H1 (cell line): ENCODE measurements at regions not wholly inside any gene's neighbourhood (a gene's known extent, or its start where the extent isn't known, plus 50 kb on each side); places are given as distances from the start of the nearest gene placed in this dataset.
"Not testable (repeated sequence)": the region's sequence is repeated elsewhere in the genome, so short reads cannot be mapped to it uniquely, and the experiment has no call there.

Experiments
- CTCF ChIA-PET: fragments of 300-600 bp; sonication (Branson Sonifier 250); formaldehyde crosslinking; loops from one replicate; lab custom pipeline; 2021; ENCODE audit not compliant: partially characterized antibody; lab: Charles Lee
- POLR2A ChIA-PET: fragments of 300-600 bp; sonication (Branson Sonifier 250); formaldehyde crosslinking; loops from one replicate; lab custom pipeline; 2021; ENCODE audit warnings: inconsistent platforms; ENCODE audit not compliant: partially characterized antibody; lab: Charles Lee
- DNase-seq, 2 experiments: peaks; one replicate each; pipeline versions ENCODE4 v3.0.0 to v3.0.0-alpha.2; 2010 to 2022; ENCODE audit warnings: low spot score in 2 of 2, low read depth in 1 of 2, mixed read lengths in 1 of 2
- FAIRE-seq: peaks from 2 replicates; lab custom pipeline; 2011; peaks lifted over from hg19 to GRCh38; lab: Jason Lieb, UNC
- H2AFZ ChIP-seq: 2 replicates; pipeline ENCODE4 v1.8.1; 2012; ENCODE audit warnings: low read length, inconsistent platforms
- H2AK5ac ChIP-seq: 2 replicates; pipeline ENCODE4 v1.6.1; 2013; ENCODE audit warnings: low read depth, low read length
- H2BK120ac ChIP-seq: replicated peaks from 2 replicates; pipeline ENCODE3; 2013; ENCODE audit warnings: low read depth, low read length, inconsistent platforms
- H2BK12ac ChIP-seq: 2 replicates; pipeline ENCODE4 v1.6.1; 2013; ENCODE audit warnings: low read depth, low read length
- H2BK15ac ChIP-seq: 2 replicates; pipeline ENCODE4 v1.6.1; 2013; ENCODE audit warnings: low read length
- H2BK20ac ChIP-seq: 2 replicates; pipeline ENCODE4 v1.6.1; 2013; ENCODE audit warnings: low read length
- H2BK5ac ChIP-seq: 2 replicates; pipeline ENCODE4 v1.6.1; 2013; ENCODE audit warnings: low read depth, low read length
- H3K14ac ChIP-seq: 2 replicates; pipeline ENCODE4 v1.6.1; 2013; ENCODE audit warnings: inconsistent platforms; ENCODE audit not compliant: insufficient read length
- H3K18ac ChIP-seq: 2 replicates; pipeline ENCODE4 v1.6.1; 2013; ENCODE audit warnings: low read length; ENCODE audit errors: extremely low read depth
- H3K23ac ChIP-seq: 2 replicates; pipeline ENCODE4 v1.6.1; 2013; ENCODE audit warnings: inconsistent platforms; ENCODE audit not compliant: insufficient read length
- H3K23me2 ChIP-seq: 2 replicates; pipeline ENCODE4 v1.6.1; 2013; ENCODE audit warnings: low read depth, low read length
- H3K27ac ChIP-seq: 2 replicates; pipeline ENCODE4 v1.6.1; 2011; ENCODE audit warnings: low read depth, low read length, inconsistent platforms
- H3K27me3 ChIP-seq, 4 experiments: replicated peaks in 1 of 4; 1 replicate in 1 of 4; 2 replicates in 3 of 4; pipeline versions ENCODE4 v1.6.1 to v1.8.1; 2011 to 2013; ENCODE audit warnings: low read length in 3 of 4, mild to moderate bottlenecking in 3 of 4, inconsistent platforms in 2 of 4, mixed read lengths in 2 of 4, moderate library complexity in 1 of 4; ENCODE audit not compliant: control insufficient read depth in 3 of 4, insufficient read depth in 3 of 4; ENCODE audit errors: extremely low read depth in 1 of 4
- H3K36me3 ChIP-seq, 4 experiments: 2 replicates each; pipeline versions ENCODE4 v1.6.1 to v1.8.1; 2011 to 2013; ENCODE audit warnings: mild to moderate bottlenecking in 4 of 4, low read length in 3 of 4, moderate library complexity in 2 of 4, control low read depth in 1 of 4, inconsistent platforms in 1 of 4; ENCODE audit not compliant: insufficient read depth in 4 of 4, control insufficient read depth in 2 of 4
- H3K4ac ChIP-seq: replicated peaks from 2 replicates; pipeline ENCODE3; 2013; ENCODE audit warnings: low read length, low read depth, mixed read lengths, inconsistent platforms; ENCODE audit not compliant: insufficient read length
- H3K4me1 ChIP-seq, 4 experiments: replicated peaks in 1 of 4; 1 replicate in 1 of 4; 2 replicates in 3 of 4; pipeline versions ENCODE4 v1.6.1 to v1.8.1; 2011 to 2013; ENCODE audit warnings: low read length in 3 of 4, inconsistent platforms in 2 of 4, mixed read lengths in 1 of 4; ENCODE audit not compliant: insufficient read depth in 4 of 4, control insufficient read depth in 3 of 4
- H3K4me2 ChIP-seq, 2 experiments: 2 replicates each; pipeline versions ENCODE4 v1.6.1 to v1.8.1; 2011 to 2013; ENCODE audit warnings: low read depth in 2 of 2, low read length in 2 of 2, control low read depth in 1 of 2, inconsistent platforms in 1 of 2, mild to moderate bottlenecking in 1 of 2; ENCODE audit not compliant: insufficient read depth in 1 of 2
- H3K4me3 ChIP-seq, 4 experiments: fragments of 200-600, 300-600 bp in 1 of 4; sonication (generic), shearing (Covaris generic), sonication (Bioruptor Twin) in 1 of 4; 2 replicates each; pipeline versions ENCODE4 v1.5.1 to v1.8.1; 2011 to 2016; ENCODE audit warnings: low read length in 4 of 4, low read depth in 3 of 4, control low read depth in 2 of 4, inconsistent platforms in 2 of 4, mild to moderate bottlenecking in 2 of 4, mixed read lengths in 1 of 4, moderate library complexity in 1 of 4; ENCODE audit not compliant: insufficient read depth in 2 of 4; ENCODE audit errors: extremely low read depth in 1 of 4
- H3K56ac ChIP-seq: replicated peaks from 2 replicates; pipeline ENCODE3; 2013; ENCODE audit warnings: low read depth, mild to moderate bottlenecking, mixed read lengths, low read length, inconsistent platforms; ENCODE audit not compliant: insufficient read length
- H3K79me1 ChIP-seq: 2 replicates; pipeline ENCODE4 v1.6.1; 2013; ENCODE audit warnings: low read depth, low read length, control low read depth
- H3K79me2 ChIP-seq, 2 experiments: 2 replicates each; pipeline versions ENCODE4 v1.6.1 to v1.8.1; 2012 to 2013; ENCODE audit warnings: low read length in 2 of 2, mild to moderate bottlenecking in 2 of 2, inconsistent platforms in 1 of 2; ENCODE audit not compliant: insufficient read depth in 2 of 2, control insufficient read depth in 1 of 2
- H3K9ac ChIP-seq, 4 experiments: replicated peaks in 1 of 4; 1 replicate in 1 of 4; 2 replicates in 3 of 4; pipeline versions ENCODE4 v1.6.1 to v1.8.1; 2011 to 2013; ENCODE audit warnings: low read depth in 3 of 4, low read length in 3 of 4, control low read depth in 2 of 4, mild to moderate bottlenecking in 2 of 4, moderate library complexity in 2 of 4, inconsistent platforms in 1 of 4; ENCODE audit errors: extremely low read depth in 1 of 4
- H3K9me3 ChIP-seq, 2 experiments: 2 replicates each; pipeline versions ENCODE4 v1.6.1 to v1.8.1; 2012 to 2013; ENCODE audit warnings: mild to moderate bottlenecking in 2 of 2, moderate library complexity in 2 of 2, control low read depth in 1 of 2, inconsistent platforms in 1 of 2, low read depth in 1 of 2, low read length in 1 of 2, mixed read lengths in 1 of 2; ENCODE audit not compliant: insufficient read depth in 2 of 2
- H4K20me1 ChIP-seq, 2 experiments: replicated peaks in 1 of 2; 2 replicates each; pipeline versions ENCODE3 to v1.8.1; 2011 to 2013; ENCODE audit warnings: inconsistent platforms in 2 of 2, low read length in 2 of 2, mild to moderate bottlenecking in 1 of 2; ENCODE audit not compliant: insufficient read depth in 2 of 2, control insufficient read depth in 1 of 2
- H4K5ac ChIP-seq: 2 replicates; pipeline ENCODE4 v1.6.1; 2013; ENCODE audit warnings: low read length, low read depth, mixed read lengths, inconsistent platforms; ENCODE audit not compliant: insufficient read length
- H4K8ac ChIP-seq: 2 replicates; pipeline ENCODE4 v1.8.0; 2013; ENCODE audit warnings: mild to moderate bottlenecking, moderate library complexity, low read length, inconsistent platforms; ENCODE audit not compliant: insufficient read depth; ENCODE audit errors: extremely low read depth
- H4K91ac ChIP-seq: replicated peaks from 2 replicates; pipeline ENCODE3; 2013; ENCODE audit warnings: low read length, mixed read lengths, inconsistent platforms; ENCODE audit not compliant: insufficient read length
- WGBS, 2 experiments: shearing (Covaris generic) in 1 of 2; methylation state at CpG; one replicate each; pipeline versions ENCODE4 v1.1.6 to v1.1.7; 2013 to 2015; ENCODE audit warnings: low lambda C conversion rate in 2 of 2, mixed read lengths in 2 of 2, inconsistent platforms in 1 of 2, low coverage in 1 of 2, missing lambda C conversion rate in 1 of 2; ENCODE audit not compliant: insufficient replicate concordance in 2 of 2, insufficient coverage in 1 of 2, insufficient read length in 1 of 2; ENCODE audit errors: extremely low coverage in 1 of 2, missing lambda C conversion rate in 1 of 2; 5-methylcytosine and 5-hydroxymethylcytosine counted together

DNA sequence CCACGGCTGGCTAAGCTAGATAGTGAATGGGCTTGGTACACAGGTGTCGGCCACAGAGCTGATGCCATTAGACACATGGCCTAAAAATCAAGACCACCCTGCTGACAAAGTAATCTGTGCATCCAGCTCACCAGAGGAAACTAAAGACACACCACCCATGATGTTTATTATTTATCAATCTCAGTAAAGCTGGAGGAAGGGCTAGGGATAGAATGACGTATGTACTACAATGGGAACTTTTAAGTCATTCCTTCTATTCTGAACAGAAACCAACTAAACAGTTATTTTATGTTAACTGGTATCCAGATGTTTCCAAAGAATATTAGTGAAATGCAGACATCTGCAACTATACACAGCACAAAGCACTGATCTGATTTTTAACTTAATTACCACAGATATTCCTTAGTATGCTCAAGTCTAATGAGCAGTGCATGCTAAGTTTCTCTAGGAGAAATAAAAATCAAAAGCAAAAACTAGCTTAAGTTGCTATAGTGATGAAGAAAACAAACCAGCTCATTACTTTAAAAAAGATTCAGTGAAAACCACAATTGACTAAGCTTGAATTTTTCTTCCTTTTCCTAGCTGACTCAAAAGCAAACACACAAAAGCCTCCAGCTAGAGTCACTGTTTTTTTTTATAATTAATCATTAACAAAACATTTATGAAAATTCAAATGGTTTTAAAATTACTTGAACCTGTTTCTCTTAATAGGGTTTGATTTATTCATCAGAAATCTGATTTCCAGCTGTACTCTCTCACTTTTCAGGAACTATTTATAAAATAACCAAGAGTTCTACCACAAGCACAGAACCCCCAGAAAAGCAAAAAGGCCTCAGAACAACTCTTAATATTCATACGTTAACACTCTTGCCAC lies 129.0 kb upstream of the PTPN20 start:
- H3K79me1 ChIP-seq, H3K27me3 ChIP-seq, CTCF ChIA-PET, H4K8ac ChIP-seq, H2BK15ac ChIP-seq, H3K79me2 ChIP-seq, H3K4me3 ChIP-seq, H3K18ac ChIP-seq, H3K14ac ChIP-seq, H4K91ac ChIP-seq, H4K5ac ChIP-seq, H2BK120ac ChIP-seq, H4K20me1 ChIP-seq, H2AK5ac ChIP-seq, H3K9me3 ChIP-seq, H3K4ac ChIP-seq, H3K23me2 ChIP-seq, H3K36me3 ChIP-seq, H3K4me1 ChIP-seq, H3K4me2 ChIP-seq, H2AFZ ChIP-seq, POLR2A ChIA-PET, H3K9ac ChIP-seq, DNase-seq, FAIRE-seq, H2BK5ac ChIP-seq, H3K23ac ChIP-seq, H2BK12ac ChIP-seq, H3K27ac ChIP-seq, H3K56ac ChIP-seq, H2BK20ac ChIP-seq: not testable (repeated sequence)
- 93% methylated on average over 4 of the region's 4 CpGs; no CpG with 5 or more reads in 1 of the 2 experiments for whole genome bisulfite sequencing, 2 experiments

DNA sequence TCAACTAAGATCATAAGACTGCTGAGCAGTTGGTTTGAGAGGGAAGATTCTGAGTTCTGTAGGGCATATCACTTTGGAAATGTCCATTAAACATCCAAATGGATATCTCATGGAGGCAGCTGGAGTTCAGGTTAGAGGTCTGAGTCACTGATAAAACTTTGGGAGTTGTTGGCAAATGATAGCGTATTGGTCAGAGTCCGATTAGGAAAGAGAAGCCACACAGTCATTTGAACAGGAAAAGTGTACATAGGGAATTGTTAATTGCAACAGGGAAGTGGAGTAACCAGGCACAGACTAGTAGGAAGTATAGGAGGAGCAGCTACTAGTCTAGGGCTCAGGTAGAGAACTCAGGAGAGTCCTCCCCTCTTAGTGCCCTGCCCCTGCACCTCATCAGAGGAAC lies 126.6 kb upstream of the PTPN20 start:
- H3K27me3 ChIP-seq, H3K4me3 ChIP-seq, H4K8ac ChIP-seq, H3K4me2 ChIP-seq, H2BK5ac ChIP-seq, H3K9ac ChIP-seq, H2BK120ac ChIP-seq, H4K5ac ChIP-seq, H3K23me2 ChIP-seq, FAIRE-seq, H3K14ac ChIP-seq, H3K36me3 ChIP-seq, H4K20me1 ChIP-seq, H2BK20ac ChIP-seq, H3K4ac ChIP-seq, H2BK15ac ChIP-seq, H4K91ac ChIP-seq, H3K23ac ChIP-seq, H3K79me2 ChIP-seq, POLR2A ChIA-PET, H3K9me3 ChIP-seq, H2AFZ ChIP-seq, H3K18ac ChIP-seq, CTCF ChIA-PET, H3K56ac ChIP-seq, H3K79me1 ChIP-seq, H3K27ac ChIP-seq, H3K4me1 ChIP-seq, H2BK12ac ChIP-seq, H2AK5ac ChIP-seq, DNase-seq: not testable (repeated sequence)
- 91% methylated on average over 2 of the region's 2 CpGs; no CpG with 5 or more reads in 1 of the 2 experiments for WGBS, 2 experiments
